ENCODE measurements at regions not wholly inside any gene's neighbourhood (a gene's known extent, or its start where the extent isn't known, plus 50 kb on each side); places are given as distances from the start of the nearest gene placed in this dataset.

- TF ChIP-seq SUZ12 (IDR thresholded peaks at IDR 0.05) (no peak), LEF1 (IDR thresholded peaks at IDR 0.05; ENCODE audit: borderline replicate concordance) (no peak), FOXM1 (IDR thresholded peaks at IDR 0.05; ENCODE audit: borderline replicate concordance) (no peak), L3MBTL2 (conservative IDR thresholded peaks at IDR 0.05) (no peak)
- CTCF ChIA-PET = no interaction called here
- DNase-seq (ENCODE audit: extremely low spot score) = no peak
- POLR2A ChIA-PET = no interaction called here
These were observed 291.5 kb downstream of the SP3 start for GRCh38 chr2:173673640-173674039.

DNA sequence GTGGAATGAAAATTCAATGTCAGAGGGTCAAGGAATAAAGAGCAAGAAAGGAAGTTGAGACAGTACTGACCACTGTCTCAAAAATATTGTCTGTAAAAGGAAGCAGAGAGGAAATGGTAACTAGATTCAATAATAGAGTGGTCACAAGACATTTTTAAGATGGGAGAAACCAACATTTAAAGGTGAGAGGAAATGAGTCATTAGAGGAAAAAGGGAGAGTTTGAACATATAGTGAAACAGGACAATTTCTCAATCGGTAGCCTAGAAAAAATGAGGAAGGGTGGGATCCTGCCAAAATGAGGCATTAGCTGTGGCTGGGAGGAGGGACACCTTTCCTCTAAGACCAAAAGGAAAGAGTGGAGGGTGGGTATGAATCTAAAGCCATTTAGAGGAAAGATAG lies 288.5 kb downstream of the SP3 start:
- ChIA-PET POLR2A (no interaction called here), CTCF (interaction anchor here (0.6 kb wide), 1 partner anchor 11 kb away, joined by 4 read pairs; no protein-coding TSS in a partner anchor)

DNA sequence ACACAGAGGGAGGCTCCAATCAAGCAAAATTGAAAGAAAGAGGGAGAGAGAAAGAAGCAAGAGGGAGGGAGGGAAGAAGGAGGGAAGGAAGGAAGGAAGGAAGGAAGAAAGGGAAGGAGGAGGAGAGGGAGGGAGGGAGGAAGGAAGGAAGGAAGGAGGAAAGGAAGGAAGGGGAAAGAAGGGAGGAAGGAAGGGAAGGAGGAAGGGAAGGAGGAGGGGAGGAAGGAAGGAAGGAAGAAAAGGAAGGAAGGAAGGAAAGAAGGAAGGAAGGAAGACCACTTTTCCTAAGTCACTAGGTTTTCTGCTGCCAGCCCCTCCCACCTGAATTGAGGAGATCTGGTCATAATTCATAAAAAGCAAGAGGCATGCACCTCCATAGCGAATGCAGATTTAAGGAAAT lies 287.0 kb downstream of the SP3 start:
- CTCF ChIA-PET = no interaction called here
- no peak for DNase-seq (ENCODE audit: extremely low spot score)
- no peak for TF ChIP-seq ARNT (IDR thresholded peaks at IDR 0.05)
- POLR2A ChIA-PET = no interaction called here

More for the DNA sequence above, 288.5 kb downstream of the SP3 start:
- TF ChIP-seq L3MBTL2 (conservative IDR thresholded peaks at IDR 0.05) = no peak
- TF ChIP-seq BHLHE40 (IDR thresholded peaks at IDR 0.05; ENCODE audit: borderline replicate concordance) = no peak
- no peak for TF ChIP-seq SP1 (IDR thresholded peaks at IDR 0.05)
- no peak for TF ChIP-seq NFRKB (IDR thresholded peaks at IDR 0.05)
- no peak for TF ChIP-seq HDGF (IDR thresholded peaks at IDR 0.05; ENCODE audit: borderline replicate concordance)
- TF ChIP-seq CTBP1 (IDR thresholded peaks at IDR 0.05; ENCODE audit: borderline replicate concordance) = no peak
- no peak for TF ChIP-seq FOXM1 (IDR thresholded peaks at IDR 0.05; ENCODE audit: borderline replicate concordance)
- no peak for TF ChIP-seq PKNOX1 (IDR thresholded peaks at IDR 0.05)
- TF ChIP-seq TARDBP (IDR thresholded peaks at IDR 0.05) = no peak
- no peak for TF ChIP-seq LEF1 (IDR thresholded peaks at IDR 0.05; ENCODE audit: borderline replicate concordance)
- TF ChIP-seq SUZ12 (IDR thresholded peaks at IDR 0.05) = no peak
- TF ChIP-seq FOXK2 (IDR thresholded peaks at IDR 0.05) = no peak
- DNase-seq (ENCODE audit: extremely low spot score) = no peak

DNA sequence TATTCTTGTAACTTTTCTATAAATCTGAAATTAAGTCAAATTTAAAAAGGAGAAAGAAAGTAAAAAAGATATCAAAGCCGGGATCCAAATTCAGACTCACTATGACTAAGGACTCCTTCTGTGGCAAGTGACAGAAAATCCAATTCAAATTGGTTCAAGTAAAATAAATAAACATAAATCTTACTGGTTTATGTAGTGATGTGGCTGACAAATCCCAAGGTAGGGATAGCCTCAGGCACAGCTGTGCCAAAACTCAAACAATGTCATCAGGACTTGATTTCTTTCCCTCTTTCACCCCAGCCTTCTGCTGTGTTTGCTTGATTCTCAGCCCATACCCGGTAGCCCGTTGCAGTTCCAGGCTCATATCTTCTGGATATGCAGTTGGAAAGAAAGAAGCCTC lies 284.6 kb downstream of the SP3 start:
- TF ChIP-seq ZNF384 (IDR thresholded peaks at IDR 0.05) (no peak), PKNOX1 (IDR thresholded peaks at IDR 0.05) (peak; percentile 66), FOXM1 (IDR thresholded peaks at IDR 0.05; ENCODE audit: borderline replicate concordance) (no peak), CTBP1 (IDR thresholded peaks at IDR 0.05; ENCODE audit: borderline replicate concordance) (no peak)
- ChIA-PET POLR2A (no interaction called here), CTCF (no interaction called here)
- no peak for DNase-seq (ENCODE audit: extremely low spot score)

GRCh38 chr2:173681881-173682650 lies 283.1 kb downstream of the SP3 start:
- no peak for DNase-seq (ENCODE audit: extremely low spot score)
- TF ChIP-seq FOXK2 (IDR thresholded peaks at IDR 0.05) = no peak
- TF ChIP-seq PKNOX1 (IDR thresholded peaks at IDR 0.05) = no peak
- TF ChIP-seq NFRKB (IDR thresholded peaks at IDR 0.05) = no peak
- no peak for TF ChIP-seq ELF4 (IDR thresholded peaks at IDR 0.05)
- no peak for TF ChIP-seq SP1 (IDR thresholded peaks at IDR 0.05)
- no peak for TF ChIP-seq CTBP1 (IDR thresholded peaks at IDR 0.05; ENCODE audit: borderline replicate concordance)
- no peak for TF ChIP-seq TARDBP (IDR thresholded peaks at IDR 0.05)
- TF ChIP-seq L3MBTL2 (conservative IDR thresholded peaks at IDR 0.05) = no peak
- TF ChIP-seq LEF1 (IDR thresholded peaks at IDR 0.05; ENCODE audit: borderline replicate concordance) = no peak
- no peak for TF ChIP-seq ARNT (IDR thresholded peaks at IDR 0.05)
- TF ChIP-seq FOXM1 (IDR thresholded peaks at IDR 0.05; ENCODE audit: borderline replicate concordance) = no peak
- no peak for TF ChIP-seq FOXA1 (IDR thresholded peaks at IDR 0.05)
- TF ChIP-seq BHLHE40 (IDR thresholded peaks at IDR 0.05; ENCODE audit: borderline replicate concordance) = no peak
- no peak for TF ChIP-seq SUZ12 (IDR thresholded peaks at IDR 0.05)
- CTCF ChIA-PET = no interaction called here
- POLR2A ChIA-PET = no interaction called here

GRCh38 chr2:173684896-173685459 lies 280.2 kb downstream of the SP3 start:
- no peak for DNase-seq (ENCODE audit: extremely low spot score)
- TF ChIP-seq CTBP1 (IDR thresholded peaks at IDR 0.05; ENCODE audit: borderline replicate concordance) (no peak), FOXM1 (IDR thresholded peaks at IDR 0.05; ENCODE audit: borderline replicate concordance) (no peak), PKNOX1 (IDR thresholded peaks at IDR 0.05) (no peak), SUZ12 (IDR thresholded peaks at IDR 0.05) (no peak), BHLHE40 (IDR thresholded peaks at IDR 0.05; ENCODE audit: borderline replicate concordance) (no peak), SP1 (IDR thresholded peaks at IDR 0.05) (no peak), L3MBTL2 (conservative IDR thresholded peaks at IDR 0.05) (no peak), ELF4 (IDR thresholded peaks at IDR 0.05) (no peak), HDGF (IDR thresholded peaks at IDR 0.05; ENCODE audit: borderline replicate concordance) (no peak), LEF1 (IDR thresholded peaks at IDR 0.05; ENCODE audit: borderline replicate concordance) (no peak), TARDBP (IDR thresholded peaks at IDR 0.05) (no peak)
- CTCF ChIA-PET = no interaction called here
- POLR2A ChIA-PET = no interaction called here
